Epithelial cell of proximal tubule (primary cell): ENCODE measurements at regions not wholly inside any gene's neighbourhood (a gene's known extent, or its start where the extent isn't known, plus 50 kb on each side); places are given as distances from the start of the nearest gene placed in this dataset.

Experiments
- DNase-seq: peaks from one replicate; pipeline ENCODE4 v3.0.0-alpha.2; 2011; ENCODE audit warnings: low read depth
- H3K4me3 ChIP-seq: 2 replicates; pipeline ENCODE4 v1.5.1; 2011; ENCODE audit warnings: low read depth, mild to moderate bottlenecking, low read length
- TF ChIP-seq, protein P1 (sequence below): conservative IDR thresholded peaks from 2 replicates; pipeline ENCODE4 v1.5.1; 2012; ENCODE audit warnings: low read depth, mild to moderate bottlenecking, low read length

DNA sequence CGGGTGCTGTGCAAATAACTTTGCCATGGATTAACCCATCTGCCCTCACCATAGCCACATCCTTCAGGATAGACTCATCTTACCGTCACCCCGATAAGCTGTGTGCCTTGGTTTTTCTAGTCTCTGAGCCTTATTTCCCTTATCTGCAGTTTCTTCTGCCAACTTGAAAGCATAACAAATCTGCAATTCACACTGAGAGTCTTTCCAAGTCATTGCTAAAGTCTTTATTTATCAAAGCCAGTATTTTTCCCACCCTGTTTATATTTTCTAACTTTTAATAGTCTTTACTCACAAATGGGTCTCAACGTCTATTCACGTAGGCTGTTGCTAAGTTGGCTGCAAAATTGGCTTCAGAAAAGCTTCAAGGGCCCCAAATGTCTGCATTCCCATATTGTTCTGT, 61.6 kb upstream of the SUCLG2 start:
- H3K4me3 ChIP-seq = no peak overlapping the region
- no peak for DNase-seq
- TF ChIP-seq, protein P1, sequence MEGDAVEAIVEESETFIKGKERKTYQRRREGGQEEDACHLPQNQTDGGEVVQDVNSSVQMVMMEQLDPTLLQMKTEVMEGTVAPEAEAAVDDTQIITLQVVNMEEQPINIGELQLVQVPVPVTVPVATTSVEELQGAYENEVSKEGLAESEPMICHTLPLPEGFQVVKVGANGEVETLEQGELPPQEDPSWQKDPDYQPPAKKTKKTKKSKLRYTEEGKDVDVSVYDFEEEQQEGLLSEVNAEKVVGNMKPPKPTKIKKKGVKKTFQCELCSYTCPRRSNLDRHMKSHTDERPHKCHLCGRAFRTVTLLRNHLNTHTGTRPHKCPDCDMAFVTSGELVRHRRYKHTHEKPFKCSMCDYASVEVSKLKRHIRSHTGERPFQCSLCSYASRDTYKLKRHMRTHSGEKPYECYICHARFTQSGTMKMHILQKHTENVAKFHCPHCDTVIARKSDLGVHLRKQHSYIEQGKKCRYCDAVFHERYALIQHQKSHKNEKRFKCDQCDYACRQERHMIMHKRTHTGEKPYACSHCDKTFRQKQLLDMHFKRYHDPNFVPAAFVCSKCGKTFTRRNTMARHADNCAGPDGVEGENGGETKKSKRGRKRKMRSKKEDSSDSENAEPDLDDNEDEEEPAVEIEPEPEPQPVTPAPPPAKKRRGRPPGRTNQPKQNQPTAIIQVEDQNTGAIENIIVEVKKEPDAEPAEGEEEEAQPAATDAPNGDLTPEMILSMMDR = no peak

DNA sequence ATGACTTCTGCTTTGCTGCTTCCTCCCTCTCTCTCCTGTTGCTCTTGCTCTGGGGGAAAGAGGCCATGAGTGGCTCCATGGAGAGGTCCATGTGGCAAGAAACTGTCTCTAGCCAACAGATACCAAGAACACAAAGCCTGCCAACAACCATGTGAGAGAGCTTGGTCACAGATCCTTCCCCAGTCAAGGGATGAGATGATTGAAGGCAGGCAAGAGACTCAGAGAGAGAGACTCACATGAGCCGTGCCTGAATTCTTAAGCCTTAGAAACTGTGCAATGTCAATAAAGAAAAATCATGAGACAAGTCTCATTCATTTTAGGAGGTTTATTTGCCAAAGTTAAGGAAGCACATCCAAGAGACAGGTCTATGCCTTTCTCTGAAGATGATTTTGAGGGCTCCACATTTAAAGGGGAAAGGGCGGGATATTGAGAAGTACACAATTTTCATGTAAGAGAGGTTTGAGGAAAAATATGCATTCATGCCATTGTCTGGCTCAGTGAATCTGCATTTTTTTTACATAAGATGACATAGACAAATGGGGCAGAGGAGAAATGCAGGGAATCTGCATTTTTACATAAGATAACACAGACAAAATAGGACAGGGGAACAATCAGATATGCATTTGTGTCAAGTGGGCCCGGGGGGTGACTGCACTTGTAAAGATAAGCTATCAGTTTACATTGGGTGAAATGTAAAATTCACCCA, 59.5 kb upstream of the SUCLG2 start:
- no peak overlapping the region for H3K4me3 ChIP-seq
- DNase-seq = no peak
- TF ChIP-seq, protein P1 = no peak

DNA sequence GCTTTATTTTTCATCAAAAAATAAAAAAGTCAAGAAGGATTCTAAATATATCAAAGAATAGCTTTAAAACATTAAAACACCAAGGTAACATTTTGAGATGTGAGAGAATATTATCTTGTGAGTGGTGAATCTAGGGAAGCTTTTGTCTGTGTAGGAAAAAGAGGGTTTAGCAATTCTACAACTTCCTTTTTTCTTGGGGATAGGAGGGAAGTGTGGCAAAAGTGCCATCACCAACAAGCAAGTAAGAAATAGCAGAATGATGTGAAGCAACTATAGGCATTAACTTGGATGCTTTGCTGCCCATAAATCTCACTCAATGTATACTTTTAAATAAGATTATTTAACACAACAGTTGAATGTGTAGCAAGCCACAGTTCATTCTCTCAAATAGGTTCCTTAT, 57.8 kb upstream of the SUCLG2 start:
- TF ChIP-seq, protein P1 = no peak
- no peak overlapping the region for H3K4me3 ChIP-seq
- DNase-seq = no peak

DNA sequence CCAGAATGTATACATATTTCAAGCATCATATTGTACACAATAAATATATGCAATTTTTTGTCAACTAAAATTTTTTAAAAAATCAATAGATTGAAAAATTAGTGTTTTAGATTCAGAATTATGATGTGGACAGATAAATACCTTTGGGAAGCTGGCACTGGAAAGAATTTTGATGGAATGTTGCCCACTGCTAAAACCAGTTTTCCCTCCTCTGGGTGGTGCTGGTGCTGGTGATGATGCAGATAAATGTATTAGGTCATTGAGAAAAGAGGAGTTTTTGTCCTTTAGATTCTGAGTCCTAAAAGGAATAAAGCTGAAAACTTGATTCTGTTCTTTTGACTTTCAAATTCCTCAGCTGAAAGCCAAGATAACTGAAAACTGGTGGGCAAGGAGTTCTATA, 56.0 kb upstream of the SUCLG2 start:
- no peak overlapping the region for H3K4me3 ChIP-seq
- DNase-seq = no peak
- TF ChIP-seq, protein P1 = no peak

DNA sequence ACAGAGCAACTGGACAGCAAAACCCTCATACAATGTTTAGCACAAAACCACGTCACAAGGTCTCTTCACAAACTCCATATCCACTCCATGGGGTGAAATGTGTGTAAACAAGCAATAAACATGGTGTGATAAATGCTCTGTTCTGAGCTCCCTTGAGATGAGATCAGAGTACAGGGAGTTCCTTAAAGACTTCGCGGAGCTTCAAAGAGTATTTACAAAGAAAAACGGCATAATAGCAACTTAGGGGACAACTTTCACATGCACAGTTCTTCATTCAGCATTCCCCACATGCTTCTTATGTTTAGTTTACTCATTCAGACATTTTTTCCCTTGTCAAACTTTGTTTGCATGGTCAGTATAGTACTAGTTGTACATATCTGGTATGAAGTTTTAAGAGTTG, 52.5 kb upstream of the SUCLG2 start:
- H3K4me3 ChIP-seq = no peak overlapping the region
- no peak for DNase-seq
- TF ChIP-seq, protein P1 = no peak

DNA sequence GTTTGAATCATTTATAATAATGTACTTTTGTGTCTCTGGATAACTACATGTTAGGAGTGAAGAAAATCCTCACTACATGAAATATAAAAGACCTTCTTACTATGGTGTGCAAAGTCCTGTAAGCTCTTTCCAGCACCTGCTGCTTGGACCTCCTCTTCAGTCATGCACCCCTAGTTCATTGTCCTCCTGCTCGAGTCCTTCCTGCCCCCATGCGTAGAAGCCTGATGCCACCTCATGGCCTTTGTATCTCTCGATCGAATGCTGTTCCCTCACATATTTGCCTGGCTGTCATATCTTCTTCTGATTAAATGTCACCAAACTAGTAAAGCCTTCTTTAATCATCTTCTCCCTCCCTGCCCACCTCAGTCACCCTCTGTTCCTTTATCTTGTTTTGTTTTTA, 49.9 kb upstream of the SUCLG2 start:
- H3K4me3 ChIP-seq = no peak overlapping the region
- DNase-seq = no peak
- TF ChIP-seq, protein P1 = peak; percentile 29
